Spleen (tissue), 11 donors: ENCODE measurements at regions not wholly inside any gene's neighbourhood (a gene's known extent, or its start where the extent isn't known, plus 50 kb on each side); places are given as distances from the start of the nearest gene placed in this dataset.

ENCODE experiments used
- DNase-seq: peaks from one replicate; pipeline ENCODE4 v3.0.0-alpha.2; 2020
- H3K27ac ChIP-seq, 8 donors: fragments of 200-600 bp; sonication (generic) in 7 of 8; 1 replicate in 4 of 8; 2 replicates in 4 of 8; pipeline versions ENCODE4 v1.5.0 to v1.8.0; 2016 to 2021; ENCODE audit warnings: inconsistent platforms in 4 of 8, mild to moderate bottlenecking in 4 of 8, moderate library complexity in 1 of 8
- H3K27me3 ChIP-seq, 7 donors: fragments of 200-600 bp; sonication (generic) in 6 of 7; replicated peaks in 1 of 7; 1 replicate in 4 of 7; 2 replicates in 3 of 7; pipeline versions ENCODE4 v1.5.0 to v1.8.0; 2016 to 2021; ENCODE audit warnings: inconsistent platforms in 3 of 7, mild to moderate bottlenecking in 1 of 7
- H3K36me3 ChIP-seq, 6 donors: fragments of 200-600 bp; sonication (generic) in 5 of 6; 1 replicate in 4 of 6; 2 replicates in 2 of 6; pipeline versions ENCODE4 v1.5.0 to v1.8.0; 2016 to 2021; ENCODE audit warnings: inconsistent platforms in 2 of 6
- H3K4me1 ChIP-seq, 6 donors: fragments of 200-600 bp; sonication (generic) in 5 of 6; 1 replicate in 3 of 6; 2 replicates in 3 of 6; pipeline versions ENCODE4 v1.5.0 to v1.8.0; 2016 to 2021; ENCODE audit warnings: inconsistent platforms in 3 of 6
- H3K4me3 ChIP-seq, 8 donors: fragments of 200-600 bp; sonication (generic) in 7 of 8; 1 replicate in 4 of 8; 2 replicates in 4 of 8; pipeline versions ENCODE4 v1.5.0 to v1.8.0; 2016 to 2021; ENCODE audit warnings: inconsistent platforms in 4 of 8, mild to moderate bottlenecking in 4 of 8, moderate library complexity in 2 of 8
- H3K9me3 ChIP-seq, 8 donors: fragments of 200-600 bp; sonication (generic) in 7 of 8; 1 replicate in 4 of 8; 2 replicates in 4 of 8; pipeline versions ENCODE4 v1.5.0 to v1.8.0; 2016 to 2021; ENCODE audit warnings: inconsistent platforms in 4 of 8
- POLR2A ChIP-seq, 3 donors: fragments of 450-650 bp; IDR thresholded peaks; one replicate each; pipeline ENCODE4 v1.5.1; 2017; ENCODE audit warnings: antibody characterized with exemption in 3 of 3, mild to moderate bottlenecking in 1 of 3
- POLR2AphosphoS5 ChIP-seq, 3 donors: sonication (generic); formaldehyde crosslinking; IDR thresholded peaks; one replicate each; pipeline ENCODE4 v1.5.1; 2017; ENCODE audit warnings: antibody characterized with exemption in 3 of 3
- WGBS, 5 donors: extraction: QIAGEN DNeasy Blood & Tissue Kit in 3 of 5; methylation state at CpG; one replicate each; pipeline versions ENCODE4 v1.1.5 to v1.1.7; 2013 to 2018; 5-methylcytosine and 5-hydroxymethylcytosine counted together
- intact Hi-C: fragments of 100-400 bp; cut with DNase I; formaldehyde crosslinking; loops from one replicate; pipeline ENCODE4 v1.15.0; 2023; ENCODE audit warnings: low total_unique reads
- TF ChIP-seq, protein P1 (sequence below), 11 experiments: fragments of 200-600 bp in 7 of 11; fragments of 450-650 bp in 4 of 11; sonication (generic) in 4 of 11; IDR thresholded peaks in 8 of 11; conservative IDR thresholded peaks in 3 of 11; 1 replicate in 7 of 11; 2 replicates in 4 of 11; pipeline versions ENCODE4 v1.4.0 to v1.8.0; 2016 to 2021; ENCODE audit warnings: antibody characterized with exemption in 11 of 11, inconsistent platforms in 4 of 11, mild to moderate bottlenecking in 1 of 11
- donor health status: healthy with polysubstance abuse.
- donor health status: DM: no; HTN: no; CAD: no; lungs with moderate emphysema.
- donor health status: DM: no; HTN: no; CAD: no.
- donor health status: Bipolar disorder and iron deficiency.
- donor health status: healthy.
- donor health status: DM: no; HTN: no; CAD: no.
- donor health status: DM: yes; HTN: yes; CAD: no.

GRCh38 chr18:64253222-64253621 lies 104.3 kb upstream of the LINC00305 start:
- WGBS, 5 donors, result 74 to 93% (median 83%) methylated on average over 4 of the region's 4 CpGs
- Histone ChIP-seq H3K36me3 (no peaks in the 10 kb centered on the region), H3K4me3 (no peak overlapping the region), H3K27me3 (no peaks in the 10 kb centered on the region), H3K27ac (no peak overlapping the region), H3K9me3 (no peaks in the 10 kb centered on the region), H3K4me1 (no peaks in the 10 kb centered on the region)
- DNase-seq, result no peak
- TF ChIP-seq POLR2A (IDR thresholded peaks at IDR 0.05), result no peak
- TF ChIP-seq, protein P1, sequence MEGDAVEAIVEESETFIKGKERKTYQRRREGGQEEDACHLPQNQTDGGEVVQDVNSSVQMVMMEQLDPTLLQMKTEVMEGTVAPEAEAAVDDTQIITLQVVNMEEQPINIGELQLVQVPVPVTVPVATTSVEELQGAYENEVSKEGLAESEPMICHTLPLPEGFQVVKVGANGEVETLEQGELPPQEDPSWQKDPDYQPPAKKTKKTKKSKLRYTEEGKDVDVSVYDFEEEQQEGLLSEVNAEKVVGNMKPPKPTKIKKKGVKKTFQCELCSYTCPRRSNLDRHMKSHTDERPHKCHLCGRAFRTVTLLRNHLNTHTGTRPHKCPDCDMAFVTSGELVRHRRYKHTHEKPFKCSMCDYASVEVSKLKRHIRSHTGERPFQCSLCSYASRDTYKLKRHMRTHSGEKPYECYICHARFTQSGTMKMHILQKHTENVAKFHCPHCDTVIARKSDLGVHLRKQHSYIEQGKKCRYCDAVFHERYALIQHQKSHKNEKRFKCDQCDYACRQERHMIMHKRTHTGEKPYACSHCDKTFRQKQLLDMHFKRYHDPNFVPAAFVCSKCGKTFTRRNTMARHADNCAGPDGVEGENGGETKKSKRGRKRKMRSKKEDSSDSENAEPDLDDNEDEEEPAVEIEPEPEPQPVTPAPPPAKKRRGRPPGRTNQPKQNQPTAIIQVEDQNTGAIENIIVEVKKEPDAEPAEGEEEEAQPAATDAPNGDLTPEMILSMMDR (IDR thresholded peaks at IDR 0.05 in 8 of 11, conservative IDR thresholded peaks at IDR 0.05 in 3 of 11), result no peak
- no peak for TF ChIP-seq POLR2AphosphoS5 (IDR thresholded peaks at IDR 0.05)
- intact Hi-C loops, result no loop called here

- Histone ChIP-seq H3K27me3 (no peaks in the 10 kb centered on the region), H3K27ac (no peak overlapping the region), H3K9me3 (no peaks in the 10 kb centered on the region), H3K4me1 (no peaks in the 10 kb centered on the region), H3K4me3 (no peak overlapping the region), H3K36me3 (no peaks in the 10 kb centered on the region)
- intact Hi-C loops, result no loop called here
- DNase-seq, result no peak
- WGBS, 5 donors, result 72 to 87% (median 77%) methylated on average over 8 of the region's 8 CpGs
- TF ChIP-seq POLR2AphosphoS5 (IDR thresholded peaks at IDR 0.05) (no peak), POLR2A (IDR thresholded peaks at IDR 0.05) (no peak)
- TF ChIP-seq, protein P1 (IDR thresholded peaks at IDR 0.05 in 8 of 11, conservative IDR thresholded peaks at IDR 0.05 in 3 of 11), result no peak
Observed at GRCh38 chr18:64248836-64249235, 99.9 kb upstream of the LINC00305 start.

GRCh38 chr18:64245126-64245861 lies 96.4 kb upstream of the LINC00305 start:
- no peaks in the 10 kb centered on the region for H3K36me3 ChIP-seq
- 60 to 73% (median 68%) methylated on average over 2 of the region's 2 CpGs for WGBS, 5 donors
- H3K4me1 ChIP-seq, result no peaks in the 10 kb centered on the region
- intact Hi-C loops, result no loop called here
- no peak for DNase-seq
- TF ChIP-seq, protein P1 (IDR thresholded peaks at IDR 0.05 in 8 of 11, conservative IDR thresholded peaks at IDR 0.05 in 3 of 11), result no peak
- TF ChIP-seq POLR2AphosphoS5 (IDR thresholded peaks at IDR 0.05) (no peak), POLR2A (IDR thresholded peaks at IDR 0.05) (no peak)
- H3K27ac ChIP-seq, result no peak overlapping the region
- H3K4me3 ChIP-seq, result no peak overlapping the region
- no peaks in the 10 kb centered on the region for H3K27me3 ChIP-seq
- no peaks in the 10 kb centered on the region for H3K9me3 ChIP-seq

DNA sequence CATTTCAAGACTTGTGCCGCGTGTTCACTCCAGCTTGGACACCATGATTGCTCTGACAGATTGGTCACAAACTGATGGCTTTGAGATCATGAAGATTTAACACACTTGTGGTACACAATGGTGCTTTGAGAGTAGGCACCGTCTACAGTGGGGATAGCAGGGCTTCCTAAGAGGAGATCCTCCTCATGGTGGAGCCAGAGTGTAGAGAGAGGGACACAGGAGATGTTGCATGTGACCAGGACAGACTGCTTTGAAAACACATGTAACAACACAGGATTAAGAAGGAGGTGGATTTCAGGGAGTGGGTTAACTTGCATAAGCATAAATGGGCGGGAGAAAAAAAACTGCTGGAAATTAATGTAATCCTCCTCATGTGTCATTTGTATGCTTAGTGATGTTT lies 95.7 kb upstream of the LINC00305 start:
- no peak for DNase-seq
- no peak for TF ChIP-seq POLR2AphosphoS5 (IDR thresholded peaks at IDR 0.05)
- TF ChIP-seq, protein P1 (IDR thresholded peaks at IDR 0.05 in 8 of 11, conservative IDR thresholded peaks at IDR 0.05 in 3 of 11), result no peak
- no peak for TF ChIP-seq POLR2A (IDR thresholded peaks at IDR 0.05)
- H3K4me3 ChIP-seq, result no peak overlapping the region
- WGBS, 5 donors, result 66 to 79% (median 76%) methylated on average over 4 of the region's 4 CpGs
- no peak overlapping the region for H3K27ac ChIP-seq
- intact Hi-C loops, result no loop called here
- H3K4me1 ChIP-seq, result no peaks in the 10 kb centered on the region
- H3K9me3 ChIP-seq, result no peaks in the 10 kb centered on the region
- no peaks in the 10 kb centered on the region for H3K36me3 ChIP-seq
- H3K27me3 ChIP-seq, result no peaks in the 10 kb centered on the region
